GM21367 (cell line): ENCODE measurements at regions not wholly inside any gene's neighbourhood (a gene's known extent, or its start where the extent isn't known, plus 50 kb on each side); places are given as distances from the start of the nearest gene placed in this dataset.

Experiments used
- ATAC-seq: cut with Tn5 transposase; IDR thresholded peaks from one replicate; pipeline ENCODE4 v1.9.1; 2021; ENCODE audit not compliant: unreplicated experiment

DNA sequence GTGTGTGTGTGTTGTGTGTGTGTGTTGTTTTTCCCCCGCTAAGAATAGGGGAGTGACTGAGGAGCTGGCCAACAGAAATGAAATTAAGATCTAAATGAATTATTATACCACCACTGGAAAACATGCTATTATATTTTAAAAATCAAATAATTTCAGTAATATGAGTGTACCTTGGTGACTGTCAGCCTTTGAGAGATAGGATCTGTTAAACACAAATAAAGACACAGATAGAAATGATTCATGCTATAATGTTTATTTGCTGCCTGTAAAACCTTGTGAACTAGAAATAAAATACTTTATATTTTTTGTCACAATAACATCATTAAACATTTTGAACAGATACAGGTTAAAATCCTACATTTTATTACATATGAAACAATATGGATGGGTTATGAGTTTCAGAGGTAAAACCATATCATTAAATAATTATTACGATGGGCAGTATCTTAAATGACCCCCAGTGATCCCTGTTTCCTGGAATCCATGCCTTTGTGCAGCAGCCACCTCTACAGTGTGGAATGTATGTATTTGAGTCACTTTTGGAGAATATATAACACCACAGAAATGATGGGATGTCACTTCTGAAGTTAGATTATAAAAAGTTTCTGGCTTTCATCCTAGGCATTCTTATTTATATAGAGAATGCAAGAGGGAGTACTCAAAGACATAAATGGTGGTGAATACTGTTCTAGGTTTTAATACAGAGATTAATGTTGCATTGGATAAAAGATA, 617.2 kb downstream of the CDH18 start:
- no peak for ATAC-seq

DNA sequence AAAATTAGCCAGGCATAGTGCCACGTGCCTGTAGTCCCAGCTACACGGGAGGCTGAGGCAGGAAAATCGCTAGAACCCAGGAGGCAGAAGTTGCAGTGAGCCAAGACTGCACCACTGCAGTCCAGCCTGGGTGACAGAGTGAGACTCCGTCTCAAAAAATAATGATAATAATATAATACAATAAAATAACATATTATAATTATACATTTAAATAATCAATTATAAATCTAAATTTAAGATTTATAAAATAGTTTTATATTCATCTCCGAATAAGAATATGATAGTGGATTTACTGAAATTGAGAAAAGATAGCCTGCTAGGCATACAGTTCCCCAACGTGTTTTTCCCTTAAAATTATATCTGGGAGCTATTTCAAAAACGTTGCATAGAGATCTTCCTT, 599.6 kb downstream of the CDH18 start:
- ATAC-seq: no peak

- ATAC-seq: no peak
Observed at GRCh38 chr5:19401032-19401431, 587.0 kb downstream of the CDH18 start.

DNA sequence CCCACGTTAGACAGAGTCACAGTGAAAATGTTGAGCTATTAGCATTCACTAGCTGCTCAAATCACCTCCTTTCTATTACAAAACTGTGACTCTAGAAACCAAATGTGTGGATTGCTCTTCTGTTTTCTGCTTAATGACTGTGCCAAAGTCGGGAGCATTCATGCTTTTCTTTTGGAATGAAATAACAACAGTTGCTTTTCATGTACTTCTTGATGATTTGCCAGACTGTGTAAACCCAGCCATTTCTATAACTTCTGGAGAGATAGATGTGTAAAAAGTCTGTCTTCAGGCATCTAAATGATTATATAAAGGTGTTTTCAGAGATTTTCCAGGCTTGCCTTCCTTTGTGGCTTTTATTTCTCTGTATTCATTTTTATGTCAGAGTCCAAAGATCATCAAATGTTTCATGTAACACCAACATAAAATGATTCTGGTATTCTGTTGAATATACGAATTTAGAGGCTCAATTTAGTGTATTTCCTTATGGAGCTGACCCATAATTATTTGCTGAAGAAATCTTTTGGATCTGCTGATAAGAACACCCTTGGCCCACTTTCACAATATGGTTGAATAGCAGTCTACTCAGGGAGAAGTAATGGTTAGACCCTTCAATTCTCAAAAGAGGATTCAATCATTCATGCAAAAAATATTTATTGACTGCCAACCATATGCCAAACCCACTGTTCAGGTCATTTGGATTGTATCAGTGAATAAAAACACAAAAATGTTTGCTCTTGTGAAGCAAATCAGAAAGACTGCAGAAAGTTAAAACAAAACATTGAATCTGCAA, 581.2 kb downstream of the CDH18 start:
- no peak for ATAC-seq

DNA sequence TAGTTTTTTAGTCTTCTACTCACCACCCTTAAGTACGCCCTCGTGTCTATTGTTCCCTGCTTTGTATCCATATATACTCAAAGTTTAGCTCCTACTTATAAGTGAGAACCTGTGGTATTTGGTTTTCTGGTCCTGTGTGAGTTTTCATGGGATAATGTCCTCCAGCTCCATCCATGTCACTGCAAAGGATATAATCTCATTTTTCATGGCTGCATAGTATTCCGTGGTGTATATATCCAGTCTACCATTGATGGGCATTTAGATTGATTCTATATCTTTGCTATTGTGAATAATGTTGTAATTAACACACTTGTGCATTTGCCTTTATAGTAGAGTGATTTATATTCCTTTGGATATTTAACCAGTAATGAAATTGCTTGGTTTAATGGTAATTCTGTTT, 579.9 kb downstream of the CDH18 start:
- no peak for ATAC-seq

- no peak for ATAC-seq
Observed at GRCh38 chr5:19411936-19412335, 576.1 kb downstream of the CDH18 start.
